PC-9 (cell line): ENCODE measurements at regions not wholly inside any gene's neighbourhood (a gene's known extent, or its start where the extent isn't known, plus 50 kb on each side); places are given as distances from the start of the nearest gene placed in this dataset.

ENCODE experiments used
- BruUV-seq: library from RNA; stranded (reverse); fragments of 400-500 nt; replicated peaks from 2 replicates; lab custom pipeline; 2021; lab: Mats Ljungman, UMichigan
- CTCF ChIA-PET: fragments of 300-600 bp; sonication (Branson Sonifier 250); formaldehyde crosslinking; loops from one replicate; lab custom pipeline; 2022; ENCODE audit warnings: antibody characterized with exemption; lab: Charles Lee
- POLR2A ChIA-PET: fragments of 300-600 bp; sonication (Branson Sonifier 250); formaldehyde crosslinking; loops from one replicate; lab custom pipeline; 2022; ENCODE audit warnings: antibody characterized with exemption; ENCODE audit not compliant: unreplicated experiment; lab: Charles Lee
- DNase-seq, 2 experiments: peaks; one replicate each; pipeline versions ENCODE4 v3.0.0 to v3.0.0-alpha.2; 2015 to 2022; ENCODE audit warnings: mixed read lengths in 1 of 2
- H2AFZ ChIP-seq: fragments of 200-600 bp; sonication (generic); 2 replicates; pipeline ENCODE4 v1.8.1; 2017; ENCODE audit warnings: antibody characterized with exemption
- H3F3A ChIP-seq: fragments of 200-600 bp; sonication (generic); 2 replicates; pipeline ENCODE4 v1.8.1; 2017; ENCODE audit warnings: antibody characterized with exemption, mild to moderate bottlenecking, low read depth; ENCODE audit not compliant: insufficient read depth
- H3K27ac ChIP-seq: fragments of 200-600 bp; sonication (generic); 2 replicates; pipeline ENCODE4 v1.6.1; 2016; ENCODE audit warnings: mixed run types
- H3K27me3 ChIP-seq: fragments of 200-600 bp; sonication (generic); 2 replicates; pipeline ENCODE4 v1.6.1; 2016; ENCODE audit warnings: low read depth, mixed run types; ENCODE audit not compliant: insufficient read depth
- H3K36me3 ChIP-seq: fragments of 200-600 bp; sonication (generic); 2 replicates; pipeline ENCODE4 v1.6.1; 2016; ENCODE audit warnings: low read depth, mixed run types
- H3K4me1 ChIP-seq: fragments of 200-600 bp; sonication (generic); replicated peaks from 2 replicates; pipeline ENCODE4 v1.6.1; 2016; ENCODE audit warnings: mixed run types; ENCODE audit not compliant: insufficient read depth
- H3K4me2 ChIP-seq: fragments of 200-600 bp; sonication (generic); 2 replicates; pipeline ENCODE4 v1.6.1; 2017; ENCODE audit warnings: mixed run types
- H3K4me3 ChIP-seq: fragments of 200-600 bp; sonication (generic); 2 replicates; pipeline ENCODE4 v1.6.1; 2016; ENCODE audit warnings: mixed run types
- H3K79me2 ChIP-seq: fragments of 200-600 bp; sonication (generic); 2 replicates; pipeline ENCODE4 v1.6.1; 2017; ENCODE audit warnings: low read depth, mixed run types
- H3K9me2 ChIP-seq: fragments of 200-600 bp; sonication (generic); 2 replicates; pipeline ENCODE4 v1.8.1; 2017; ENCODE audit warnings: mild to moderate bottlenecking; ENCODE audit not compliant: insufficient read depth
- H3K9me3 ChIP-seq: fragments of 200-600 bp; sonication (generic); 2 replicates; pipeline ENCODE4 v1.8.1; 2016; ENCODE audit warnings: low read depth; ENCODE audit not compliant: insufficient read depth
- H4K20me1 ChIP-seq: fragments of 200-600 bp; sonication (generic); 2 replicates; pipeline ENCODE4 v1.8.1; 2017; ENCODE audit not compliant: insufficient read depth
- EZH2 ChIP-seq: fragments of 200-600 bp; sonication (generic); IDR thresholded peaks from 2 replicates; pipeline ENCODE4 v1.8.0; 2017; ENCODE audit warnings: antibody characterized with exemption, low read depth
- intact Hi-C: fragments of 100-400 bp; cut with micrococcal nuclease; formaldehyde crosslinking; loops from one replicate; pipeline ENCODE4 v1.10.0; 2022; ENCODE audit not compliant: unreplicated experiment
- TF ChIP-seq, protein P1 (sequence below): fragments of 200-600 bp; sonication (generic); conservative IDR thresholded peaks from 2 replicates; pipeline ENCODE4 v1.6.1; 2017; ENCODE audit warnings: mixed run types, antibody characterized with exemption, mild to moderate bottlenecking, moderate library complexity

DNA sequence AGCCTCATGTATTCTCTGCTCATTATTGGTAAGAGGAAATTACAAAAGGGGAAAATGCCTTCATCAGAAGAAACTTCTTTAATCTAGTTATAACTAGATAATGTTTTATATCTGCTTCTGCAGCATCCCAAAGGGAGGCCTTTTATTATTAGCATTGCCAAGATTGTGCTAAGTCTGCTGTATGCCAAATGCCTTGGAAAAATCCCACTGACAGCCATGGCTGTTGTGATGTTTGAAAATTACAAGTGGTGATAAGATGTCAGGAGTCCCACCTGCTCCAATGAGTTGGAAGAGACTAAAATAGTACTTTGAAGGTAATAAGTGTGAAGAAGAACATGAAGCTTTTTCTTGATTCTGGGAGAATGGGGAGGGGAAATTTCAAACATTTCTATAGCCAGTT is 345.0 kb downstream of the GABRB2 start:
- Histone ChIP-seq H3K9me3 (no peaks in the 10 kb centered on the region), H4K20me1 (no peaks in the 10 kb centered on the region), H3K4me1 (no peaks in the 10 kb centered on the region), H3K27me3 (no peaks in the 10 kb centered on the region), H3K27ac (no peak overlapping the region), H3K79me2 (no peaks in the 10 kb centered on the region), H3F3A (no peaks in the 10 kb centered on the region), H3K4me2 (no peak overlapping the region), H2AFZ (no peak overlapping the region), H3K9me2 (no peaks in the 10 kb centered on the region), H3K36me3 (no peaks in the 10 kb centered on the region), H3K4me3 (no peak overlapping the region)
- no peak for TF ChIP-seq EZH2
- TF ChIP-seq, protein P1, sequence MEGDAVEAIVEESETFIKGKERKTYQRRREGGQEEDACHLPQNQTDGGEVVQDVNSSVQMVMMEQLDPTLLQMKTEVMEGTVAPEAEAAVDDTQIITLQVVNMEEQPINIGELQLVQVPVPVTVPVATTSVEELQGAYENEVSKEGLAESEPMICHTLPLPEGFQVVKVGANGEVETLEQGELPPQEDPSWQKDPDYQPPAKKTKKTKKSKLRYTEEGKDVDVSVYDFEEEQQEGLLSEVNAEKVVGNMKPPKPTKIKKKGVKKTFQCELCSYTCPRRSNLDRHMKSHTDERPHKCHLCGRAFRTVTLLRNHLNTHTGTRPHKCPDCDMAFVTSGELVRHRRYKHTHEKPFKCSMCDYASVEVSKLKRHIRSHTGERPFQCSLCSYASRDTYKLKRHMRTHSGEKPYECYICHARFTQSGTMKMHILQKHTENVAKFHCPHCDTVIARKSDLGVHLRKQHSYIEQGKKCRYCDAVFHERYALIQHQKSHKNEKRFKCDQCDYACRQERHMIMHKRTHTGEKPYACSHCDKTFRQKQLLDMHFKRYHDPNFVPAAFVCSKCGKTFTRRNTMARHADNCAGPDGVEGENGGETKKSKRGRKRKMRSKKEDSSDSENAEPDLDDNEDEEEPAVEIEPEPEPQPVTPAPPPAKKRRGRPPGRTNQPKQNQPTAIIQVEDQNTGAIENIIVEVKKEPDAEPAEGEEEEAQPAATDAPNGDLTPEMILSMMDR, result no peak
- ChIA-PET CTCF (no interaction called here), POLR2A (no interaction called here)
- no peak for DNase-seq
- intact Hi-C loops, result no loop called here
- BruUV-seq, result no TSS peak

DNA sequence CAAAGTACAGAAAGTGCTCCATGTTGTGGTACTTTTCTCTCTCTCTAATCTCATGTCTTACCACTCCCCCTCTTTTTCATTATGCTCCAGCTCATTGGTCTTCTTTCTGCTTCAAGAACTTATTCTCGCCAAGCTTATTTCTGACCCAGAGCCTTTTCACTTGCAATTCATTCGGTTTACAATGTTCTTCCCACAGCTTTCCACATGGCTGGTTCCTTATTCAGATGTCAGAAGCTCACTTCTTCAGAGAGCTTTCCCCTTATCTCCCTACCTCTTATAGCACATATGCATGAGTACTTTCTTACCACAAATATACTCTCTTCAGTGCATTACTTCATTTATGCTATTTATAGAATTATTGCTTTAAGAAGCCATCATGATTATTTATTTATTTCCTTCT is 338.8 kb upstream of the ATP10B start:
- BruUV-seq, result no TSS peak
- H3K4me1 ChIP-seq, result no peaks in the 10 kb centered on the region
- no peaks in the 10 kb centered on the region for H3K27me3 ChIP-seq
- no peak overlapping the region for H3K27ac ChIP-seq
- no peak overlapping the region for H2AFZ ChIP-seq
- no peaks in the 10 kb centered on the region for H3K9me3 ChIP-seq
- no peaks in the 10 kb centered on the region for H3K36me3 ChIP-seq
- H3F3A ChIP-seq, result no peaks in the 10 kb centered on the region
- ChIA-PET CTCF (no interaction called here), POLR2A (no interaction called here)
- no peak for DNase-seq
- H3K4me3 ChIP-seq, result no peak overlapping the region
- H3K79me2 ChIP-seq, result no peaks in the 10 kb centered on the region
- H4K20me1 ChIP-seq, result no peaks in the 10 kb centered on the region
- no peaks in the 10 kb centered on the region for H3K9me2 ChIP-seq
- intact Hi-C loops, result no loop called here
- H3K4me2 ChIP-seq, result no peak overlapping the region
- TF ChIP-seq EZH2, result no peak
- TF ChIP-seq, protein P1, result no peak

DNA sequence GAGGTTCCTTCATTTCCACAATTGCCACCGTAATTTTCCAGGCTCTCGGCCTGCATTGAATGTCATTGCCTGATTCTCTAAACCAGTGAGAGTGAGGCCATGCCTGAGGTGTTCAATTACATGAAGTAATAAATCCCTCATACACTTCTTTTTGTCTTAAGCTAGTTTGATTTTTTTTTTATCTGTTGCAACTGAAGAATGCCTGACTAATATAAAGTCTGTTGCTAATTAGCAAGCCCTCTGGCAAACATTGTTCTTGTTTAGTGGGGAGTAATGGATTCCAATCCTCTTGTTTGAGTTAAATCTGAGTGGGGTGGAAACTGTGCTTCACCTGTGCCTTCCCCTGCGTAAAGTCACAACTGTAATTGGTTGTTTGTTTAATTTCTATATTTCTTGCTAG is 338.1 kb upstream of the ATP10B start:
- Histone ChIP-seq H3F3A (no peaks in the 10 kb centered on the region), H3K27ac (no peak overlapping the region), H3K9me3 (no peaks in the 10 kb centered on the region), H3K27me3 (no peaks in the 10 kb centered on the region), H2AFZ (no peak overlapping the region), H3K4me2 (no peak overlapping the region), H3K79me2 (no peaks in the 10 kb centered on the region), H3K9me2 (no peaks in the 10 kb centered on the region), H3K36me3 (no peaks in the 10 kb centered on the region), H3K4me3 (no peak overlapping the region), H4K20me1 (no peaks in the 10 kb centered on the region), H3K4me1 (no peaks in the 10 kb centered on the region)
- ChIA-PET CTCF (no interaction called here), POLR2A (no interaction called here)
- no TSS peak for BruUV-seq
- no peak for DNase-seq
- TF ChIP-seq EZH2, result no peak
- TF ChIP-seq, protein P1, result no peak
- intact Hi-C loops, result no loop called here
